ENCODE measurements at regions not wholly inside any gene's neighbourhood (a gene's known extent, or its start where the extent isn't known, plus 50 kb on each side); places are given as distances from the start of the nearest gene placed in this dataset.

- Histone ChIP-seq H3K79me1 (ENCODE audit: low read length) (peaks cover 2% of the 10 kb centered on the region), H2BK5ac (ENCODE audit: low read depth, low read length, poor library complexity) (no peak overlapping the region), H3K18ac (ENCODE audit: low read length) (no peak overlapping the region), H4K12ac (ENCODE audit: low read depth, low read length) (no peak overlapping the region), H4K8ac (ENCODE audit: low read depth, low read length) (no peak overlapping the region), H3K36me3 (ENCODE audit: control insufficient read depth in 1 of 2, insufficient read depth in 2 of 2, low read length in 2 of 2) (no peaks in the 10 kb centered on the region), H3K23ac (ENCODE audit: low read length) (no peak overlapping the region), H3K27me3 (ENCODE audit: insufficient read depth, low read length) (no peaks in the 10 kb centered on the region), H2AFZ (ENCODE audit: insufficient read depth, low read length, poor library complexity) (no peak overlapping the region), H2AK5ac (ENCODE audit: low read length) (no peak overlapping the region), H3K14ac (ENCODE audit: low read length) (no peak overlapping the region), H3K79me2 (ENCODE audit: control insufficient read depth, insufficient read depth, low read length, poor library complexity) (no peaks in the 10 kb centered on the region), H3K4ac (ENCODE audit: low read depth, low read length) (no peak overlapping the region), H3K4me3 (ENCODE audit: low read depth, low read length) (no peak overlapping the region), H3K27ac (ENCODE audit: low read depth, low read length) (no peak overlapping the region), H3K4me1 (ENCODE audit: control insufficient read depth in 1 of 2, insufficient read depth in 2 of 2, low read length in 2 of 2) (peaks cover 0 to 3% of the 10 kb centered on the region in 2 experiments), H4K91ac (ENCODE audit: low read depth, low read length) (no peak overlapping the region), H2BK12ac (ENCODE audit: low read length) (no peak overlapping the region), H3K9ac (ENCODE audit: low read length) (no peak overlapping the region), H3K4me2 (ENCODE audit: low read length) (no peak overlapping the region), H2BK120ac (ENCODE audit: insufficient read depth, low read length, poor library complexity) (no peak overlapping the region), H3K9me3 (ENCODE audit: insufficient read depth, low read depth, low read length) (no peaks in the 10 kb centered on the region)
- WGBS (ENCODE audit: extremely low coverage, insufficient coverage, insufficient read length), result no CpG with 5 or more reads among the region's 2 CpGs
- no peak for DNase-seq
These were observed 294.3 kb upstream of the KLF14 start for GRCh38 chr7:131028295-131028694.

GRCh38 chr7:131029002-131029401, 295.0 kb upstream of the KLF14 start:
- Histone ChIP-seq H3K23ac (ENCODE audit: low read length) (no peak overlapping the region), H3K36me3 (ENCODE audit: control insufficient read depth in 1 of 2, insufficient read depth in 2 of 2, low read length in 2 of 2) (no peaks in the 10 kb centered on the region), H2BK5ac (ENCODE audit: low read depth, low read length, poor library complexity) (no peak overlapping the region), H4K8ac (ENCODE audit: low read depth, low read length) (no peak overlapping the region), H4K91ac (ENCODE audit: low read depth, low read length) (no peak overlapping the region), H3K4me2 (ENCODE audit: low read length) (no peak overlapping the region), H2BK120ac (ENCODE audit: insufficient read depth, low read length, poor library complexity) (no peak overlapping the region), H3K4ac (ENCODE audit: low read depth, low read length) (no peak overlapping the region), H2AFZ (ENCODE audit: insufficient read depth, low read length, poor library complexity) (no peak overlapping the region), H4K12ac (ENCODE audit: low read depth, low read length) (no peak overlapping the region), H3K27ac (ENCODE audit: low read depth, low read length) (no peak overlapping the region), H3K79me1 (ENCODE audit: low read length) (peaks cover 2% of the 10 kb centered on the region), H2BK12ac (ENCODE audit: low read length) (no peak overlapping the region), H2AK5ac (ENCODE audit: low read length) (no peak overlapping the region), H3K4me3 (ENCODE audit: low read depth, low read length) (no peak overlapping the region), H3K27me3 (ENCODE audit: insufficient read depth, low read length) (no peaks in the 10 kb centered on the region), H3K4me1 (ENCODE audit: control insufficient read depth in 1 of 2, insufficient read depth in 2 of 2, low read length in 2 of 2) (peaks cover 0 to 3% of the 10 kb centered on the region in 2 experiments), H3K9me3 (ENCODE audit: insufficient read depth, low read depth, low read length) (no peaks in the 10 kb centered on the region), H3K79me2 (ENCODE audit: control insufficient read depth, insufficient read depth, low read length, poor library complexity) (peaks cover under 1% of the 10 kb centered on the region), H3K9ac (ENCODE audit: low read length) (no peak overlapping the region), H3K18ac (ENCODE audit: low read length) (no peak overlapping the region), H3K14ac (ENCODE audit: low read length) (no peak overlapping the region)
- DNase-seq, result no peak

GRCh38 chr7:131031099-131031868, 296.4 kb upstream of the MKLN1 start:
- no peak overlapping the region for H2BK5ac ChIP-seq (ENCODE audit: low read depth, low read length, poor library complexity)

GRCh38 chr7:131032786-131033185, 294.9 kb upstream of the MKLN1 start:
- Histone ChIP-seq H3K79me2 (ENCODE audit: control insufficient read depth, insufficient read depth, low read length, poor library complexity) (peaks cover 2% of the 10 kb centered on the region), H4K8ac (ENCODE audit: low read depth, low read length) (no peak overlapping the region), H4K12ac (ENCODE audit: low read depth, low read length) (no peak overlapping the region), H4K91ac (ENCODE audit: low read depth, low read length) (no peak overlapping the region), H3K36me3 (ENCODE audit: control insufficient read depth in 1 of 2, insufficient read depth in 2 of 2, low read length in 2 of 2) (no peaks in the 10 kb centered on the region), H3K14ac (ENCODE audit: low read length) (no peak overlapping the region), H3K18ac (ENCODE audit: low read length) (no peak overlapping the region), H3K9ac (ENCODE audit: low read length) (no peak overlapping the region), H3K79me1 (ENCODE audit: low read length) (peaks cover 2% of the 10 kb centered on the region), H3K27me3 (ENCODE audit: insufficient read depth, low read length) (no peaks in the 10 kb centered on the region), H2BK120ac (ENCODE audit: insufficient read depth, low read length, poor library complexity) (no peak overlapping the region), H2AFZ (ENCODE audit: insufficient read depth, low read length, poor library complexity) (no peak overlapping the region), H3K4me1 (ENCODE audit: control insufficient read depth in 1 of 2, insufficient read depth in 2 of 2, low read length in 2 of 2) (peaks cover 0 to 2% of the 10 kb centered on the region in 2 experiments), H2BK12ac (ENCODE audit: low read length) (no peak overlapping the region), H3K4me2 (ENCODE audit: low read length) (no peak overlapping the region), H3K23ac (ENCODE audit: low read length) (no peak overlapping the region), H3K4ac (ENCODE audit: low read depth, low read length) (no peak overlapping the region), H2AK5ac (ENCODE audit: low read length) (no peak overlapping the region), H3K4me3 (ENCODE audit: low read depth, low read length) (no peak overlapping the region), H3K27ac (ENCODE audit: low read depth, low read length) (no peak overlapping the region), H2BK5ac (ENCODE audit: low read depth, low read length, poor library complexity) (no peak overlapping the region), H3K9me3 (ENCODE audit: insufficient read depth, low read depth, low read length) (no peaks in the 10 kb centered on the region)
- no peak for DNase-seq
- no CpG with 5 or more reads among the region's 6 CpGs for WGBS (ENCODE audit: extremely low coverage, insufficient coverage, insufficient read length)

More at GRCh38 chr7:131031099-131031868, 296.4 kb upstream of the MKLN1 start:
- no peak overlapping the region for H3K14ac ChIP-seq (ENCODE audit: low read length)
- no peak overlapping the region for H3K4me3 ChIP-seq (ENCODE audit: low read depth, low read length)
- H3K4me2 ChIP-seq (ENCODE audit: low read length), result no peak overlapping the region
- H3K4me1 ChIP-seq (ENCODE audit: control insufficient read depth in 1 of 2, insufficient read depth in 2 of 2, low read length in 2 of 2), result peaks cover 0 to 3% of the 10 kb centered on the region in 2 experiments
- H2AK5ac ChIP-seq (ENCODE audit: low read length), result no peak overlapping the region
- H4K91ac ChIP-seq (ENCODE audit: low read depth, low read length), result no peak overlapping the region
- H3K4ac ChIP-seq (ENCODE audit: low read depth, low read length), result no peak overlapping the region
- no peak overlapping the region for H3K23ac ChIP-seq (ENCODE audit: low read length)
- no peak overlapping the region for H3K18ac ChIP-seq (ENCODE audit: low read length)
- peaks cover 2% of the 10 kb centered on the region for H3K79me1 ChIP-seq (ENCODE audit: low read length)
- DNase-seq, result peak in 1 of 2 donors; percentile 60
- H3K27me3 ChIP-seq (ENCODE audit: insufficient read depth, low read length), result no peaks in the 10 kb centered on the region
- no peak overlapping the region for H3K27ac ChIP-seq (ENCODE audit: low read depth, low read length)
- H3K9ac ChIP-seq (ENCODE audit: low read length), result no peak overlapping the region
- no peak overlapping the region for H4K8ac ChIP-seq (ENCODE audit: low read depth, low read length)
- WGBS (ENCODE audit: extremely low coverage, insufficient coverage, insufficient read length), result no CpG with 5 or more reads among the region's 7 CpGs
- no peak overlapping the region for H2AFZ ChIP-seq (ENCODE audit: insufficient read depth, low read length, poor library complexity)
- H3K36me3 ChIP-seq (ENCODE audit: control insufficient read depth in 1 of 2, insufficient read depth in 2 of 2, low read length in 2 of 2), result no peaks in the 10 kb centered on the region
- H4K12ac ChIP-seq (ENCODE audit: low read depth, low read length), result no peak overlapping the region
- no peaks in the 10 kb centered on the region for H3K9me3 ChIP-seq (ENCODE audit: insufficient read depth, low read depth, low read length)
- H3K79me2 ChIP-seq (ENCODE audit: control insufficient read depth, insufficient read depth, low read length, poor library complexity), result peaks cover 2% of the 10 kb centered on the region
- no peak overlapping the region for H2BK120ac ChIP-seq (ENCODE audit: insufficient read depth, low read length, poor library complexity)
- H2BK12ac ChIP-seq (ENCODE audit: low read length), result no peak overlapping the region

Measured in trophoblast cell (in vitro differentiated cells and primary cell).